HG02588 (cell line): ENCODE measurements at regions not wholly inside any gene's neighbourhood (a gene's known extent, or its start where the extent isn't known, plus 50 kb on each side); places are given as distances from the start of the nearest gene placed in this dataset.
"Not testable (repeated sequence)": the region's sequence is repeated elsewhere in the genome, so short reads cannot be mapped to it uniquely, and the experiment has no call there.

Source experiments
- ATAC-seq: cut with Tn5 transposase; IDR thresholded peaks from one replicate; pipeline ENCODE4 v1.9.1; 2021; ENCODE audit warnings: mild to moderate bottlenecking, moderate library complexity; ENCODE audit not compliant: unreplicated experiment

GRCh38 chr1:59185163-59185860, 111.6 kb upstream of the FGGY start:
- no peak for ATAC-seq

DNA sequence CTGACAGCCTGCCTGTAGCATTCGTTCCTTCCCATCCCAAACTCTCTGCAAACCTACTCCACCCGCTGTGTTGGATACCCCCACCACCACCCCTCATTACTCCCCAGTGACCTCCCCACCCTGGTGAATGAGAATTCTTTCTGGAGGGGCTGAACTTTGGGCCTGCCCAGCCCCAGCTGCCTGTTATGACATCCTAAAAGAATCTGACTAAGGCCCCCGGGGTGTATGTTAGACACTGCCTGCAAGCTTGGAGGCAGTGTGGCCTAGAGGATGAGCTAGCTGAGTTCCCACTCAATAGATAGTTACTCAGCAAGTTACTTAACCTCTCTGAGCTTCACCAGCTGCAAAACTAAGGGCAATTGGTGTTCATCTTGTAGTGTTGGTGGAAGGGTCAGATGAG, 110.2 kb upstream of the FGGY start:
- no peak for ATAC-seq

GRCh38 chr1:59188413-59189213, 108.3 kb upstream of the FGGY start:
- no peak for ATAC-seq

GRCh38 chr1:59193443-59194093, 103.3 kb upstream of the FGGY start:
- ATAC-seq = no peak

DNA sequence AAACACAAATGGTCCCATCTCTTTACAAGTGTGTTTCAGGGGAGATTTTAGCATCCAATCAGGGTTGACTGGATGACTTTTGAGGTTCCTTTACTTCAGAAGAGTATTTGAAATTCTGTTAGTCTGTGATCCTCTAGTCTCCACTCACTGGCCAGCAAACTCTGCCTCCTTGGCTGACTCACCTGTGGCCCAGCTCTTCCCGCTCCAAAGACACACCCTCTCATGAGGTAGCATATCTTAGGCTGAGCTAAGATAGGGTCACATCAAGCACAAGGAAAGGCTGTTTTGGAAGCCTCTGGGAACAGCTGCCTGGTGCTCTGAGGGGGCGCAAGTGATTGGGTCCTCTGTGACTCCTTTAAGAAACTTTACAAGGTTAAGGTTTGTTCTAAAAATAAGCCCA, 102.3 kb upstream of the FGGY start:
- ATAC-seq = no peak

DNA sequence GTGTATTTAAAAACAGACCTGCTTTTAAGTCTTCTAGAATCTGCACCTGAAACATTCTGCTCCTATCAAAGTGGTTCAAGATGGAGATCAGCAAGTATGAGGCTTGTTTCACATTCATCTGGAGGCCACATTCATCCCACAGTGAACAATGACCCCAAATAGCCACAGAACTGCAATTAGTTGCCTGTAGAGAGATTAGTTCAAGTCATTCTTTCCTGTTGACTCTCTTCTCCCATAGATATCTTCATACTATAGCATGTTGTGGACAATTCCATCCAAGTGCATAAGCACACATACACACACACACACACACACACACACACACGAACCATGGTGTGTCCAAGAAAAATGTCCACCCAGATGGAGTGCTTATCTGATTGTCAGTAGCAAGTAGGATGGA, 101.7 kb upstream of the FGGY start:
- ATAC-seq = no peak

- no peak for ATAC-seq
Measured at GRCh38 chr1:59198564-59198963, 98.3 kb upstream of the FGGY start.

- ATAC-seq = no peak
Measured at GRCh38 chr1:59199147-59199546, 97.7 kb upstream of the FGGY start.

DNA sequence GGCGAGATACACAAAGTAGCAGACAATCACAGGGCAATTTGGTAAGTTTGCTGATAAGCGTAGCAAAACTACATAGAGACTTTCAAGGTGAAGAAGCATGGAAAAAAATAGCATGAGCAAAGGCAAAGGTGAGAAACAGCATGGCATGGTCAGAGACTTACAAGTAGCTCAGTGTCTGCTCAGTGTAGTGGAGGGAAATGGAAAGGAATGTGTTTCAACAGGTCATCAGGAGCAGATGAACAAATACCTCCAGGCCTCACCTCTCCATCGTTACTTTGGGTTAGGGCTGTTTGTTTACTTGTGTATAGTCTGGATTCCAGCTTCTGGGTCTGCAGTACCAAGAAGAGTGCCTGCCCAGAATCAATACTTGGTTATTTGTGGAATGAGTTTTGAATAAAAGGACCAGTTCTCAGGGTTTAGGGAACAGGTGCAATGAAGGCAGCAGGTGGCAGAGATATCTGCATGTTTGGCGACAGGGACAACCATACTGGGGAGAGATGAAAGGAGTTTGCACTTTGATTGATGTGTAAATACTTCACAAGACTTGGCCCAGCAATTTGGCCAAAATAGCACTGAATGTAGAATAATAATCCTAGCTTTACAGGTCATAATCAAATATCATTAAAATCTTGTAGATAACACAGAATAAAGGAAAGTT, 97.0 kb upstream of the FGGY start:
- no peak for ATAC-seq

GRCh38 chr1:59201341-59201740, 95.6 kb upstream of the FGGY start:
- ATAC-seq = no peak

GRCh38 chr1:59202455-59202854, 94.4 kb upstream of the FGGY start:
- ATAC-seq = no peak

- no peak for ATAC-seq
Measured at GRCh38 chr1:59204001-59204400, 92.9 kb upstream of the FGGY start.

DNA sequence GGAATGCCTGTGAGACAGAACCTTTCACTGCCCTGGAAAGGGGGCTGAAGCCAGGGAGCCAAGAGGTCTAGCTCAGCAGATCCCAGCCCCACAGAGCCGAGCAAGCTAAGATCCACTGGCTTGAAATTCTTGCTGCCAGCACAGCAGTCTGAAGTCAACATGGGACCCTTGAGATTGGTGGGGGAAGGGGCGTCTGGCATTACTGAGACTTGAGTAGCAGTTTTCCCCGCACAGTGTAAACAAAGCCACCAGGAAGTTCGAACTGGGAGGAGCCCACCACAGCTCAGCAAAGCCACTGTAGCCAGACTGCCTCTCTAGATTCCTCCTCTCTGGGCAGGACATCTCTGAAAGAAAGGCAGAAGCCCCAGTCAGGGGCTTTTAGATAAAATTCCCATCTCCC, 90.3 kb upstream of the FGGY start:
- ATAC-seq = not testable (repeated sequence)

GRCh38 chr1:59210430-59210829, 86.5 kb upstream of the FGGY start:
- not testable (repeated sequence) for ATAC-seq

GRCh38 chr1:59212706-59213105, 84.2 kb upstream of the FGGY start:
- no peak for ATAC-seq

- ATAC-seq = no peak
Measured at GRCh38 chr1:59214248-59215208, 82.4 kb upstream of the FGGY start.

DNA sequence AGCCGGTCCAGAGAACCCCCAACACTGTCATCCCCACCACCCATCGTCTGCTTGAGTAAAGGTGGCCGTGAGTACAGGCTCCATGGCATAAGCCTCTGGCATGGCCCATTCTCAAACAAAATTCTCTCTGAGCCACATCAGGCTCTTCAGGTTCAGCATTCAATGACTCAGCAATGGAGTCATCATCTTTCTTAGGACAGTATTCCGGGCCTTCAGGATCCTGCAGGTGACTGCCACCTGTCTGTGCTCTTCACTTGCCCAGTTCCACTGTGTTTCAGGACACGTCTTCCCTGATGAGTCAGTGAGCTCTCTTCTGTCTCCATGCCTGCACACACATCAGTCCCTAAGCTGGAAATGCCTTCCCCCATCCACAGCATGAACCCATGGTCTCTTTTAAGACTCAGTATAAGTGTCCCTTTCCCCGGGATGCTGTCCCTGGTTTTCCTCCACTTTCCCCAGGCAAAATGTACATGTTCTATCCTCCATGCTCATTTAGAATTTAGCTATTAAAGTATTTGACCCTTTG, 81.1 kb upstream of the FGGY start:
- no peak for ATAC-seq

GRCh38 chr1:59217439-59217838, 79.5 kb upstream of the FGGY start:
- ATAC-seq = not testable (repeated sequence)

DNA sequence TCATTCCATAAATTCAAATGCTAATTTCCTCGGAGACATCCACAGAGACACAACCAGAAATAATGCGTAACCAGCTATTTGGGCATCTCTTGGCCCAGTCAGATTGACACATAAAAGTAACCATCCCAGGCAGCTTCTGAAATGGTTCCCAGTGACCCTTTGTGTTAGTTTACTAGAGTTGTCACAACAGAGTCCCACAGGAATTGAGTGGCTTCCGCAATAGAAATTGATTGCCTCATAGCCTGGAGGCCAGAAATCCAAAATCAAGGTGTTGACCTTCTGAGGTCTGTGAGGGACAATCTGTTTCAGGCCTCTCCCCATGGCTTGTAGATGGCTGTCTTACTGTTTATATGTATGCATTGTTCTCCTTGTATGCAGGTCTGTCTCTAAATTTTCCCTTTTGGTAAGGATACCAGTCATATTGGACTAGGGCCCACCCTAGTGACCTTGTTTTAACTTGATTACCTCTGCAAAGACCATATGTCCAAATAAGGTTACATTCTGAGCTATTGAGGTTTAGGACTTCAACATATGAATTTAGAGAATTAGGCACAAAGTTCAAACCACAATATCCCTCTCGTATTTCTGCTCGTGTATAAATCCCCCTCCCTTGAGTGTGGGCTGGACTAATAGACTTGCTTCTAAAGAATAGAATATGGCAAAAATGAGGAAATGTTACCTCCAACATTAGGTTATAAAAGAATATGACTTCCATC, 78.2 kb upstream of the FGGY start:
- no peak for ATAC-seq
